PFSK-1 (cell line): ENCODE measurements at regions not wholly inside any gene's neighbourhood (a gene's known extent, or its start where the extent isn't known, plus 50 kb on each side); places are given as distances from the start of the nearest gene placed in this dataset.

ENCODE experiments used
- FOXP2 ChIP-seq: optimal IDR thresholded peaks from 2 replicates; pipeline ENCODE3; 2011; ENCODE audit warnings: borderline replicate concordance, control low read depth, inconsistent platforms; ENCODE audit not compliant: insufficient read depth; ENCODE audit errors: extremely low read length, extremely low read depth
- POLR2AphosphoS5 ChIP-seq: IDR thresholded peaks from 2 replicates; pipeline ENCODE4 v1.6.1; 2012; ENCODE audit warnings: low read depth, mild to moderate bottlenecking, control low read depth, low read length, moderate library complexity
- SIN3A ChIP-seq: IDR thresholded peaks from 2 replicates; pipeline ENCODE4 v1.6.1; 2012; ENCODE audit warnings: mild to moderate bottlenecking, low read length, moderate library complexity, borderline replicate concordance; ENCODE audit not compliant: insufficient read depth
- TAF1 ChIP-seq: IDR thresholded peaks from 2 replicates; pipeline ENCODE4 v1.6.1; 2012; ENCODE audit warnings: low read length, control low read depth, borderline replicate concordance; ENCODE audit not compliant: insufficient read depth
- TF ChIP-seq, protein P1 (sequence below), 2 experiments: IDR thresholded peaks; 2 replicates each; pipeline versions ENCODE4 v1.6.1 to v1.8.0; 2011 to 2012; ENCODE audit warnings: low read depth in 2 of 2, low read length in 2 of 2, control low read depth in 1 of 2, inconsistent platforms in 1 of 2, mild to moderate bottlenecking in 1 of 2, moderate library complexity in 1 of 2; ENCODE audit not compliant: insufficient read depth in 1 of 2

DNA sequence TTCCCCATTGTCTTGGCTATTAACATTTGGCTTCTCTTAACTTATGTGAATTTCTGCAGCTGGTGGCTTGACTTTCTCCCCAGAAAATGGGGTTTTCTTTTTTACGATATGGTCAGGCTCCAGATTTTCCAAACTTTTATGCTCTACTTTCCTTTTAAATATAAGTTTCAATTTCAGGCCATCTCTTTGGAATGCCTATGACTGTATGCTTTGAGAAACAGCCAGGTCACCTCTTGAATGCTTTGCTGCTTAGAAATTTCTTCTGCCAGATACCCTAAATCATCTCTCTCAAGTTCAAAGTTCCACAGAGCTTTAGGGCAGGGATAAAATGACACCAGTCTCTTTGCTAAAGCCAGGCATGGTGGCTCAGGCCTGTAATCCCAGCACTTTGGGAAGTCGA lies 212.9 kb upstream of the SMIM31 start:
- TF ChIP-seq SIN3A (no peak), FOXP2 (no peak), TAF1 (no peak), POLR2AphosphoS5 (no peak)
- TF ChIP-seq, protein P1, sequence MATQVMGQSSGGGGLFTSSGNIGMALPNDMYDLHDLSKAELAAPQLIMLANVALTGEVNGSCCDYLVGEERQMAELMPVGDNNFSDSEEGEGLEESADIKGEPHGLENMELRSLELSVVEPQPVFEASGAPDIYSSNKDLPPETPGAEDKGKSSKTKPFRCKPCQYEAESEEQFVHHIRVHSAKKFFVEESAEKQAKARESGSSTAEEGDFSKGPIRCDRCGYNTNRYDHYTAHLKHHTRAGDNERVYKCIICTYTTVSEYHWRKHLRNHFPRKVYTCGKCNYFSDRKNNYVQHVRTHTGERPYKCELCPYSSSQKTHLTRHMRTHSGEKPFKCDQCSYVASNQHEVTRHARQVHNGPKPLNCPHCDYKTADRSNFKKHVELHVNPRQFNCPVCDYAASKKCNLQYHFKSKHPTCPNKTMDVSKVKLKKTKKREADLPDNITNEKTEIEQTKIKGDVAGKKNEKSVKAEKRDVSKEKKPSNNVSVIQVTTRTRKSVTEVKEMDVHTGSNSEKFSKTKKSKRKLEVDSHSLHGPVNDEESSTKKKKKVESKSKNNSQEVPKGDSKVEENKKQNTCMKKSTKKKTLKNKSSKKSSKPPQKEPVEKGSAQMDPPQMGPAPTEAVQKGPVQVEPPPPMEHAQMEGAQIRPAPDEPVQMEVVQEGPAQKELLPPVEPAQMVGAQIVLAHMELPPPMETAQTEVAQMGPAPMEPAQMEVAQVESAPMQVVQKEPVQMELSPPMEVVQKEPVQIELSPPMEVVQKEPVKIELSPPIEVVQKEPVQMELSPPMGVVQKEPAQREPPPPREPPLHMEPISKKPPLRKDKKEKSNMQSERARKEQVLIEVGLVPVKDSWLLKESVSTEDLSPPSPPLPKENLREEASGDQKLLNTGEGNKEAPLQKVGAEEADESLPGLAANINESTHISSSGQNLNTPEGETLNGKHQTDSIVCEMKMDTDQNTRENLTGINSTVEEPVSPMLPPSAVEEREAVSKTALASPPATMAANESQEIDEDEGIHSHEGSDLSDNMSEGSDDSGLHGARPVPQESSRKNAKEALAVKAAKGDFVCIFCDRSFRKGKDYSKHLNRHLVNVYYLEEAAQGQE (IDR thresholded peaks at IDR 0.05; ENCODE audit: insufficient read depth in 1 of 2, low read depth in 2 of 2, low read length in 2 of 2), result no peak

DNA sequence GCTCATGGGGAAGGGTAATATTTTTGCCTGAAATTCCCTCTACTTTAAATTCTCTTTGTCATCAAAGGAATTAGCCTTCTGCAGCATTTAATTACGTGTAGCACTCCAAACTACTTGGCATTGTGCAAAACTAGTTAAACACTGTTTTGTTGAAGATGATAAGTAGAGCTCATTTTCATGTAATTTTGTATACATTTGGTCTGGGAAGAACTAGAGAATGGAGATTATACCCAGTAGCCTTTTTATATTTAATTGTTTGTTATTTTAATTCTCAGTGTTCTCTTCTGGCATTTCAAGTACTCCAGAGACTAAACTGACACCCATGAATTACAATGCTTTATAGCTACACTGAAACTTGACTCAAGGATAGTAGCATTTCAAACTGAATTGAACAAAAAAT lies 211.5 kb upstream of the SMIM31 start:
- TF ChIP-seq, protein P1 (IDR thresholded peaks at IDR 0.05; ENCODE audit: insufficient read depth in 1 of 2, low read depth in 2 of 2, low read length in 2 of 2), result no peak
- TF ChIP-seq POLR2AphosphoS5, result no peak
- TF ChIP-seq SIN3A, result no peak
- TF ChIP-seq TAF1, result no peak
- no peak for TF ChIP-seq FOXP2

DNA sequence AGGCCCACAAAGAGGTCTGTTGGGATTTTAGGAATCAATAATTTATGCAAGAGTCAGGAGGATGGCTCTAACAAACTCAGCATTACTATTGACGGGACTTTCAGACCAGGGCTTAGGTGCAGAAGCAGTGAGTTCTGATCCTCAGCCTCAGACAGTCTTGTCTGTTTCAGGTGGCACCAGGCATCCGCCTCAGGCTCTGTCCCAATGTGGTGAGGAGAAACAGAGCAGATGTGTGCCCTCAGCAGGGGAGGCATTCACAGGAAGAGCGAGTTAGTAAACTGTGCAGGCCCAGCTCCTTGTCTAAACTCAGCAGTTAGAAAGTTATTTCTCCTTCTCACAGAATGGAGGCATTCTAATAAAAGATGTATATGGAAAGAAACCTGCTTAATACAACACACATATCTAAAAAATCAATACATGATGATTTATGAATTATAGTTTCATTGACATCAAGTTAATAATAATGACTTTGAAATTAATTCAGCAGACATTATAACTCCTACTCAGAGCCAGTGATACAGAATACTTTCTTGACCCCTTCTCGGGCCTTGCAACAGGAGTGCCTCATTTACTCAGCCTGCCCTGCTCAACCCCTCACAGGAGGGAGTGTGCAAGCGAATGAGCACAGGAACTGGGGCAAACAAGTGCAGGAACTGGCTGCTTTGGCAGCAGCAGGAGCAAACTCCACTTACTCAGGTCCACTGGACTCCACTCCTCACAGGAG lies 202.8 kb upstream of the SMIM31 start:
- TF ChIP-seq TAF1, result no peak

DNA sequence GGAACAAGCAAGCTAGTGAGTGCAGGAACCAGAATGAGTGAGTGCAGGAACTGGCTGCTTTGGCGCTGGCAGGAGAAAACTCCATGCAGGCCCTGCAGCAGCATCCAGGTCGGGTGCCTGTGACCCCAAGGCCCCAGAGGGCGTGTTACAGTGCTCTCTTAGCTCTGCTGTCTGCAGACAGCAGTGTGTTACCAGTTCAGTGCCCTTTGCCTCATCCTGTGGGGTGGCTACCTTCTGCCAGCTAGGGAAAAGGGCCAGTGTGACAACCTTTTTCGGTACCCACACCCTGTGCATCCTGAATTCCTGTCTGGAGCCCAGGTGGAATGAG lies 202.3 kb upstream of the SMIM31 start:
- TF ChIP-seq FOXP2, result no peak
- no peak for TF ChIP-seq SIN3A
- TF ChIP-seq, protein P1 (IDR thresholded peaks at IDR 0.05; ENCODE audit: insufficient read depth in 1 of 2, low read depth in 2 of 2, low read length in 2 of 2), result no peak
- no peak for TF ChIP-seq POLR2AphosphoS5
- TF ChIP-seq TAF1, result no peak

DNA sequence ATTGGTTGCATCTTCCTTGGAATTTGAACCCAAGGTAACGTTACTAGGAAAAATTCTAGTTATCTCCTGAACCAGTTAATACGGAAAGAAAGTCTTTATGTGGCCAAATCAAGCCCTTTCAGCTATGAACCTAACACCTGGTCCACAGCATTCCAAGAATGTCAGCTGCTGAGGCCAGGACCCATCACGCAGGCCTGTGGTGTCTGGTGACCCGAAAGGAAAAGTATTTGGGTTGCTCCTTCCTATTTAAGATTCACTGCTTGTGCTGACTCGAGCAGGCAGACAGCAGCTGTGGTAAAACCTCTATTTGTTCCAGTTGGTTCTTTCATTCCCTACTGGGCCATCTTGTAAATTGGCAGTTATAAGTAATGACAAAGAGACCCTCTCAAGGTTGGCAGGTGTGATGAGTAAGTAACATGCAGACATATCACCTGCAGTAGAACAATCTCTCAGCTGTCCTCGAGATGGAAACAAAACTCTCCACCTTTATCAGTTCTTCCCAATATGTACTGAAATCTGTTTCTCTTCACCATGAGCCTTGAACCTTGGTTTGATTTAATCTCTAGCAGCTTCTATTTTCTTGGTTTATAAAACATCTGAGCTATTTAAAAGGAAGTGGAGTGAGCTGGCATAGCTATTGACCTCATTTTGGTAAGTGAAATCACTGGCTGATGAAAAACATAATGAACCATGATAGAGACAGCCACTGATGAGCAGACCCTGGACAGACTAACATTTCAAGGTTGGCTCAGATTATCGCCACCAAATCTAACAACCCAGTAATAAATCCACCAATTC lies 182.1 kb upstream of the SMIM31 start:
- TF ChIP-seq FOXP2, result no peak

DNA sequence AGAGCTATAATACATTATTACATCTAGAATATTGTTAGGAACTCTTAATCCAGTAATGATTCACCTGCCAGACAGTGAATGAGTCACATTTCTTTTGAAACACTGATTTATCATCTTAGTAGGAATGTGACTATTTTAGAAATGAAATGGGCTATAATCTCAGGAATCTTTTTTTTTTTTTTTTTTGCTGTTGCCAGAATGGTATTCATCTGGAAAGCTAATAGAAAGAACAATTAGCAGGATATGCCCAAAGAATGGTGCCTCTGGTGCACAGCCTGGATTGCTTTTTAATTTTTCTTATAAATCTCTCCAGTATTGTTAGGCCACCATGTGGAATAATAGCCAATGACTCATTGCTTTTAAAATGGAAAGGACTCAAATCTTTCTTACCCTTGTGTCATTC lies 181.1 kb upstream of the SMIM31 start:
- no peak for TF ChIP-seq POLR2AphosphoS5
- TF ChIP-seq SIN3A, result no peak
- TF ChIP-seq TAF1, result no peak
- TF ChIP-seq, protein P1 (IDR thresholded peaks at IDR 0.05; ENCODE audit: insufficient read depth in 1 of 2, low read depth in 2 of 2, low read length in 2 of 2), result no peak
- TF ChIP-seq FOXP2, result no peak
